BE2C (cell line): ENCODE measurements at regions not wholly inside any gene's neighbourhood (a gene's known extent, or its start where the extent isn't known, plus 50 kb on each side); places are given as distances from the start of the nearest gene placed in this dataset.

Source experiments
- DNase-seq: peaks from one replicate; pipeline ENCODE4 v3.0.0-alpha.2; 2020
- H3K27me3 ChIP-seq: fragments of 250-450 bp; sonication (Bioruptor Pico); 2 replicates; pipeline ENCODE4 v1.5.1; 2020; ENCODE audit warnings: mild to moderate bottlenecking
- H3K36me3 ChIP-seq: fragments of 250-450 bp; sonication (Bioruptor Pico); 2 replicates; pipeline ENCODE4 v1.5.1; 2020; ENCODE audit warnings: mild to moderate bottlenecking
- H3K4me1 ChIP-seq: fragments of 250-450 bp; sonication (Bioruptor Pico); 2 replicates; pipeline ENCODE4 v1.5.1; 2020
- H3K4me3 ChIP-seq: 2 replicates; pipeline ENCODE4 v1.5.1; 2011; ENCODE audit warnings: low read depth, low read length
- H3K9me3 ChIP-seq: fragments of 250-450 bp; sonication (Bioruptor Pico); 2 replicates; pipeline ENCODE4 v1.5.1; 2020
- TF ChIP-seq, protein P1 (sequence below): IDR thresholded peaks from 2 replicates; pipeline ENCODE4 v1.5.1; 2012; ENCODE audit warnings: mild to moderate bottlenecking, low read depth, low read length

DNA sequence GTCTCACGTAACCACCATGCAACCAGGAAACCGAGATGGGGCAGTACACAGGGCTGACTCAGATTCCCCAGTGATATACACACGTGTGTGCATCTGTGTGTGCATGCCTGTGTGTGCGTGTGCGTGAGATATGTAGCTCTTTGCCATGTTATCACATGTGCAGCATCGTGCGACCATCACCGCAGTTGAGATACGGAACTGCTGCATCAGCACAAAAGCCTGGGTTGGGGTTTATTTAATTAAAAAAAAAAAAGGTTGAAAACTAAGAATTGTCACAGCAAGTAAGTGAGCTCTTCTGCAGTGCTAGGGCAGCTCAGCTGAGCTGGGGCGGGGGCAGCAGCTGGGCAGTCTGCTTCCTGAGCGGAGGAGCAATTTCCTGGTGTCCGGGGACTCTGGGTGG is 152.5 kb downstream of the RBFOX3 start:
- TF ChIP-seq, protein P1, sequence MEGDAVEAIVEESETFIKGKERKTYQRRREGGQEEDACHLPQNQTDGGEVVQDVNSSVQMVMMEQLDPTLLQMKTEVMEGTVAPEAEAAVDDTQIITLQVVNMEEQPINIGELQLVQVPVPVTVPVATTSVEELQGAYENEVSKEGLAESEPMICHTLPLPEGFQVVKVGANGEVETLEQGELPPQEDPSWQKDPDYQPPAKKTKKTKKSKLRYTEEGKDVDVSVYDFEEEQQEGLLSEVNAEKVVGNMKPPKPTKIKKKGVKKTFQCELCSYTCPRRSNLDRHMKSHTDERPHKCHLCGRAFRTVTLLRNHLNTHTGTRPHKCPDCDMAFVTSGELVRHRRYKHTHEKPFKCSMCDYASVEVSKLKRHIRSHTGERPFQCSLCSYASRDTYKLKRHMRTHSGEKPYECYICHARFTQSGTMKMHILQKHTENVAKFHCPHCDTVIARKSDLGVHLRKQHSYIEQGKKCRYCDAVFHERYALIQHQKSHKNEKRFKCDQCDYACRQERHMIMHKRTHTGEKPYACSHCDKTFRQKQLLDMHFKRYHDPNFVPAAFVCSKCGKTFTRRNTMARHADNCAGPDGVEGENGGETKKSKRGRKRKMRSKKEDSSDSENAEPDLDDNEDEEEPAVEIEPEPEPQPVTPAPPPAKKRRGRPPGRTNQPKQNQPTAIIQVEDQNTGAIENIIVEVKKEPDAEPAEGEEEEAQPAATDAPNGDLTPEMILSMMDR: no peak
- no peak for DNase-seq
- Histone ChIP-seq H3K4me3 (no peak overlapping the region), H3K4me1 (no peaks in the 10 kb centered on the region), H3K36me3 (no peaks in the 10 kb centered on the region), H3K9me3 (no peaks in the 10 kb centered on the region), H3K27me3 (peaks cover 26% of the 10 kb centered on the region)

DNA sequence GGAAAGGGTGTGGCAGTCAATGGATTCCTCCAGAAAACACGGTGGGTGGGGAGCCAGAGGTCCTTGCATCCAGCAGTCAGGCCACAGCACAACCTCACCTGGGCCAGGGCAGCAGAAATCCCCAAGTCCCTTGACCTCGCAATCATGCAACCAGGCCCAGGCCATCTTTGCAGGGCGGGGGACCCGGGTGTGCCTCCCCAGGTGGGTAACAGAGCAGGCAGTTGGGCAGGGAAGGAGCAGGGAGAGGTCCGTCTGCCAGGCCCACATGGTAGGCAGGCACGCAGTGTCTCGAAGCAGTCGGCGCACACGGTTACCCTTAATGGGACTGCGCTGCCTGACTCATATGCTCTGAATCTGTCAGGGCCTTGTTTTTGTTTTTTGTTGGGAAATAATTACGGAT is 153.0 kb downstream of the RBFOX3 start:
- TF ChIP-seq, protein P1: no peak
- Histone ChIP-seq H3K9me3 (no peaks in the 10 kb centered on the region), H3K27me3 (peaks cover 29% of the 10 kb centered on the region), H3K4me1 (no peaks in the 10 kb centered on the region), H3K36me3 (no peaks in the 10 kb centered on the region), H3K4me3 (no peak overlapping the region)
- DNase-seq: no peak

DNA sequence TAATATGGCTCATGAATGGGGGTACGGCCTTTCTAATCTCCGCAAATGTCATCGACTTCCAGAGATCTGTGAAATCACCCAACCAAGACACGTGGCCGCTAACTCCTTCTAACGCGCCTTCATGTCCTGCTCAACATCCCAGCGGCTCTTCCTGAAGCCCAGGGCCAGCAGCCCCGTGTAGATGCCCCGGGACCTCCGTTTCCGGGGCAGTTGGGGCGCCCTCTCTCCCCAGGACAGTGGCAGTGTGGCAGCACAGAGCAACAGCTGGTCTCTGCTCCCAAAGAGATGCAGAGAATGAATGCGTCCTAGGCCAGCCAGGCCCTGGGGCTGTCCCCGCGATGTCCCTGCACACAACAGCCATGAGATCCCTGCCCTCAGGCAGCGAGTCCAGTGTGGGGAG is 153.5 kb downstream of the RBFOX3 start:
- Histone ChIP-seq H3K27me3 (peaks cover 32% of the 10 kb centered on the region), H3K4me3 (no peak overlapping the region), H3K4me1 (no peaks in the 10 kb centered on the region), H3K36me3 (no peaks in the 10 kb centered on the region), H3K9me3 (no peaks in the 10 kb centered on the region)
- no peak for DNase-seq
- TF ChIP-seq, protein P1: no peak

DNA sequence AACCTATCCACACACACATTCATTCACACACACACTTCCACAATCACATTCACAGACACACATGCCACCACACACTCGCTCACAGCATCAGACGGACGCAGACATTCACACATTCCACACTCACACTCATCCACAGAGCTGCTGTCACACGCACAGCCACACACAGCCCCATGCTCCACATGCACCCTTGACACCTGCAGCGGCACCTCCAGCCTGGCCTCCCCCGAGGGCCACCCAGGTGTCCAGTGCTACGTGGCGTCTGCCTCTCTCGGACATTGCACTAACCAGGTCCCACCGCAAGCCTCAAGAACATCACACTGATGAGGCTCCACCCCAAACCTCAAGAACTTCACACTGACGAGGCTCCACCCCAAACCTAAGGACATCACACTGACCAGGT is 155.2 kb downstream of the RBFOX3 start:
- no peak for DNase-seq
- H3K4me1 ChIP-seq: no peaks in the 10 kb centered on the region

DNA sequence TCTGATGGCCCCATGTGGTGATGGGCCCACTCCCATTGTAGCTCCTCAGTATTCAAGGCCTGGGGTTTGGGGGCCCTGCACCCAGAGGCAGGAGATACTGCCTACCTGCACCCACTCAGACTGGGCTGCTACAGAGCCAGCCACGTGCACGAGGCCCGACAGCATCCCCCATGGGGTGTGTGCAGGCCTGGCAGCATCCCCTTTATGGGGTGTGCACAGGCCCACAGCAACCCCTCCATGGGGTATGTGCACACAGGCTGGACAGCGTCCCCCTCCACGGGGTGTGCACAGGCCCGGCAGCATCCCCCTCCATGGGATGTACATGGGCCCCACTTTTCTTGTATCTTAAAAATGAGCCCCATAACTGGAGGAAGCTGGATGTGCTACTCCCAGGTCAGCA is 156.0 kb downstream of the RBFOX3 start:
- no peaks in the 10 kb centered on the region for H3K4me1 ChIP-seq
- no peak for DNase-seq
- H3K27me3 ChIP-seq: peaks cover 31% of the 10 kb centered on the region
- no peak overlapping the region for H3K4me3 ChIP-seq
- TF ChIP-seq, protein P1: no peak
- H3K9me3 ChIP-seq: no peaks in the 10 kb centered on the region
- H3K36me3 ChIP-seq: no peaks in the 10 kb centered on the region

More for the DNA sequence above, 155.2 kb downstream of the RBFOX3 start:
- Histone ChIP-seq H3K4me3 (no peak overlapping the region), H3K27me3 (peaks cover 38% of the 10 kb centered on the region), H3K9me3 (no peaks in the 10 kb centered on the region), H3K36me3 (no peaks in the 10 kb centered on the region)
- TF ChIP-seq, protein P1: no peak

DNA sequence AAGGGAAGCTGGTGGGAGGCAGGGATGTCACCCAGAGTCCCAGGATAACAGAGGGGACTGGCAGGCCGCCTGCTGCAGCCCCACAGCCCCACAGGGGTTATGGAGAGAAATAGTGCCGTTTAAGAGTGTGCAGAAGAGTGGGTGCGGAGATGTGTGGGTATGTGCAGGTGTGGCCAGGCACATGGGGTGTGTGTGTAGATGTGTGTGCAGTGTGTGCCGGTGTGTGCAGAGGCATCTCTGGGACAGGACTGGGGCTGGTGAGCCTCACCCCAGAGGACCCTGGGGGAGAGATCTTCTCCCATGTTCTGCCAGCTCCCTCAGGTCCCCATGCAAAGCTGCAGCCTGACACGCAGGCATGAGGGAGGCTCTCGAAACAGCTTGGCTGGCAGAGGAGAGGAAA is 157.4 kb downstream of the RBFOX3 start:
- TF ChIP-seq, protein P1: no peak
- Histone ChIP-seq H3K4me3 (no peak overlapping the region), H3K27me3 (peaks cover 31% of the 10 kb centered on the region)

More for the DNA sequence above, 157.4 kb downstream of the RBFOX3 start:
- H3K36me3 ChIP-seq: no peaks in the 10 kb centered on the region
- H3K9me3 ChIP-seq: no peaks in the 10 kb centered on the region
- H3K4me1 ChIP-seq: no peaks in the 10 kb centered on the region
- DNase-seq: no peak
